H9 (cell line): ENCODE measurements at regions not wholly inside any gene's neighbourhood (a gene's known extent, or its start where the extent isn't known, plus 50 kb on each side); places are given as distances from the start of the nearest gene placed in this dataset.

Experiments used
- DNase-seq: peaks from one replicate; pipeline ENCODE4 v3.0.0-alpha.2; 2017
- H2AFZ ChIP-seq: one replicate; pipeline ENCODE4 v1.6.1; 2013; ENCODE audit warnings: mild to moderate bottlenecking, low read length, control low read depth, moderate library complexity
- H2AK5ac ChIP-seq: 2 replicates; pipeline ENCODE4 v1.6.1; 2013; ENCODE audit warnings: low read length, control low read depth, mixed read lengths; ENCODE audit not compliant: insufficient read length
- H2BK120ac ChIP-seq: one replicate; pipeline ENCODE4 v1.6.1; 2013; ENCODE audit warnings: low read depth, mild to moderate bottlenecking, low read length, control low read depth, inconsistent platforms; ENCODE audit not compliant: poor library complexity, severe bottlenecking
- H2BK12ac ChIP-seq: 2 replicates; pipeline ENCODE4 v1.6.1; 2013; ENCODE audit warnings: low read length, control low read depth, mixed read lengths, low read depth; ENCODE audit not compliant: insufficient read length
- H2BK15ac ChIP-seq: 2 replicates; pipeline ENCODE4 v1.6.1; 2013; ENCODE audit warnings: low read depth, low read length, control low read depth
- H2BK20ac ChIP-seq: one replicate; pipeline ENCODE4 v1.6.1; 2013; ENCODE audit warnings: low read depth, mild to moderate bottlenecking, low read length, control low read depth, inconsistent platforms; ENCODE audit not compliant: poor library complexity, severe bottlenecking
- H2BK5ac ChIP-seq: 2 replicates; pipeline ENCODE4 v1.6.1; 2013; ENCODE audit warnings: low read length, control low read depth, mixed read lengths; ENCODE audit not compliant: insufficient read length
- H3K14ac ChIP-seq: 2 replicates; pipeline ENCODE4 v1.6.1; 2013; ENCODE audit warnings: low read length, control low read depth; ENCODE audit not compliant: insufficient read depth
- H3K18ac ChIP-seq: 2 replicates; pipeline ENCODE4 v1.6.1; 2013; ENCODE audit warnings: low read depth, mild to moderate bottlenecking, mixed read lengths, low read length, control low read depth; ENCODE audit not compliant: insufficient read length
- H3K23ac ChIP-seq: 2 replicates; pipeline ENCODE4 v1.6.1; 2013; ENCODE audit warnings: low read length, control low read depth, mixed read lengths, low read depth; ENCODE audit not compliant: insufficient read length
- H3K23me2 ChIP-seq: 2 replicates; pipeline ENCODE4 v1.6.1; 2013; ENCODE audit warnings: low read depth, mild to moderate bottlenecking, mixed read lengths, low read length, control low read depth; ENCODE audit not compliant: insufficient read length, poor library complexity, severe bottlenecking
- H3K27ac ChIP-seq: 2 replicates; pipeline ENCODE4 v1.5.1; 2013; ENCODE audit warnings: low read length, control low read depth, mixed read lengths, low read depth; ENCODE audit not compliant: insufficient read length
- H3K27me3 ChIP-seq: 2 replicates; pipeline ENCODE4 v1.6.1; 2013; ENCODE audit warnings: low read length, control low read depth, inconsistent platforms; ENCODE audit not compliant: insufficient read depth
- H3K4ac ChIP-seq: 2 replicates; pipeline ENCODE4 v1.6.1; 2013; ENCODE audit warnings: low read depth, mild to moderate bottlenecking, control low read depth, inconsistent platforms, low read length, moderate library complexity
- H3K4me1 ChIP-seq: 2 replicates; pipeline ENCODE4 v1.6.1; 2013; ENCODE audit warnings: low read length, control low read depth, inconsistent platforms; ENCODE audit not compliant: insufficient read depth
- H3K4me2 ChIP-seq: 2 replicates; pipeline ENCODE4 v1.6.1; 2013; ENCODE audit warnings: low read length, control low read depth, mixed read lengths; ENCODE audit not compliant: insufficient read length, insufficient read depth
- H3K56ac ChIP-seq: 2 replicates; pipeline ENCODE4 v1.6.1; 2013; ENCODE audit warnings: low read depth, mild to moderate bottlenecking, mixed read lengths, low read length, control low read depth; ENCODE audit not compliant: insufficient read length
- H3K79me1 ChIP-seq: 2 replicates; pipeline ENCODE4 v1.6.1; 2013; ENCODE audit warnings: low read depth, mild to moderate bottlenecking, moderate library complexity, low read length, control low read depth, inconsistent platforms; ENCODE audit not compliant: insufficient read depth, poor library complexity, severe bottlenecking
- H3K79me2 ChIP-seq: 2 replicates; pipeline ENCODE4 v1.6.1; 2013; ENCODE audit warnings: low read length, control low read depth, inconsistent platforms; ENCODE audit not compliant: insufficient read depth
- H3K9ac ChIP-seq: 2 replicates; pipeline ENCODE4 v1.6.1; 2013; ENCODE audit warnings: low read length, control low read depth, mixed read lengths; ENCODE audit not compliant: insufficient read length; ENCODE audit errors: extremely low read depth
- H3K9me3 ChIP-seq: one replicate; pipeline ENCODE4 v1.6.1; 2013; ENCODE audit warnings: low read depth, low read length, inconsistent platforms; ENCODE audit not compliant: control insufficient read depth
- H3T11ph ChIP-seq: one replicate; pipeline ENCODE4 v1.6.1; 2013; ENCODE audit warnings: mild to moderate bottlenecking, low read length, control low read depth, inconsistent platforms
- H4K20me1 ChIP-seq: one replicate; pipeline ENCODE4 v1.6.1; 2013; ENCODE audit not compliant: control insufficient read depth, insufficient read length, insufficient read depth
- H4K5ac ChIP-seq: 2 replicates; pipeline ENCODE4 v1.6.1; 2013; ENCODE audit warnings: low read depth, mild to moderate bottlenecking, mixed read lengths, low read length, control low read depth; ENCODE audit not compliant: insufficient read length
- H4K8ac ChIP-seq: replicated peaks from 2 replicates; pipeline ENCODE4 v1.6.1; 2013; ENCODE audit warnings: low read length, control low read depth, mixed read lengths, low read depth; ENCODE audit not compliant: insufficient read length
- H4K91ac ChIP-seq: 2 replicates; pipeline ENCODE4 v1.6.1; 2013; ENCODE audit warnings: low read depth, mild to moderate bottlenecking, moderate library complexity, mixed read lengths, low read length, control low read depth; ENCODE audit not compliant: insufficient read length
- H3K27ac Mint-ChIP-seq, 3 experiments: 2 replicates in 2 of 3; 3 replicates in 1 of 3; pipeline ENCODE4 v1.8.0; 2020 to 2021; ENCODE audit warnings: mixed read lengths in 3 of 3, mild to moderate bottlenecking in 1 of 3, moderate library complexity in 1 of 3
- H3K27me3 Mint-ChIP-seq: 2 replicates; pipeline ENCODE4 v1.8.0; 2021; ENCODE audit warnings: low read depth, mild to moderate bottlenecking, moderate library complexity, mixed read lengths
- H3K36me3 Mint-ChIP-seq, 3 experiments: 2 replicates in 2 of 3; 3 replicates in 1 of 3; pipeline ENCODE4 v1.8.0; 2020 to 2021; ENCODE audit warnings: low read depth in 3 of 3, mixed read lengths in 3 of 3; ENCODE audit not compliant: insufficient read depth in 1 of 3
- H3K4me1 Mint-ChIP-seq, 2 experiments: 2 replicates each; pipeline ENCODE4 v1.8.0; 2020; ENCODE audit warnings: mixed read lengths in 2 of 2
- H3K4me3 Mint-ChIP-seq, 2 experiments: 2 replicates in 1 of 2; 3 replicates in 1 of 2; pipeline ENCODE4 v1.8.0; 2020 to 2021; ENCODE audit warnings: mild to moderate bottlenecking in 2 of 2, mixed read lengths in 2 of 2, moderate library complexity in 1 of 2
- H3K9me3 Mint-ChIP-seq, 2 experiments: 2 replicates in 1 of 2; 3 replicates in 1 of 2; pipeline ENCODE4 v1.8.0; 2020; ENCODE audit warnings: mild to moderate bottlenecking in 2 of 2, mixed read lengths in 2 of 2, moderate library complexity in 1 of 2
- CTCF ChIP-seq: fragments of 200-600 bp; sonication (generic); conservative IDR thresholded peaks from 3 replicates; pipeline ENCODE4 v1.8.0; 2021; ENCODE audit warnings: antibody characterized with exemption, mild to moderate bottlenecking
- WGBS: extraction: QIAGEN DNeasy Blood & Tissue Kit; methylation state at CpG from one replicate; pipeline ENCODE4 v1.1.7; 2013; ENCODE audit warnings: missing lambda C conversion rate, low lambda C conversion rate, mixed read lengths; ENCODE audit not compliant: insufficient read length; ENCODE audit errors: extremely low coverage; 5-methylcytosine and 5-hydroxymethylcytosine counted together

GRCh38 chr14:99015833-99016232 is 256.2 kb downstream of the BCL11B start:
- Histone ChIP-seq H3K9ac (no peak overlapping the region), H3K4ac (no peak overlapping the region), H2BK20ac (no peak overlapping the region), H2BK120ac (no peak overlapping the region), H3K4me1 (no peaks in the 10 kb centered on the region; the same call in 1 of the 2 replicates), H3K4me2 (no peak overlapping the region), H3K27ac (no peak overlapping the region), H3K18ac (no peak overlapping the region), H3K14ac (no peak overlapping the region), H3K23ac (no peak overlapping the region), H3K79me1 (no peaks in the 10 kb centered on the region), H2AFZ (no peak overlapping the region), H3K27me3 (no peaks in the 10 kb centered on the region), H4K5ac (no peak overlapping the region), H3K9me3 (no peaks in the 10 kb centered on the region), H3K23me2 (no peaks in the 10 kb centered on the region), H2BK15ac (no peak overlapping the region), H4K91ac (no peak overlapping the region), H3T11ph (no peak overlapping the region), H3K79me2 (no peaks in the 10 kb centered on the region), H2AK5ac (no peak overlapping the region), H2BK12ac (no peak overlapping the region), H2BK5ac (no peak overlapping the region), H4K20me1 (no peaks in the 10 kb centered on the region), H4K8ac (no peak overlapping the region), H3K56ac (no peak overlapping the region)
- Mint-ChIP-seq H3K4me1 (no peaks in the 10 kb centered on the region), H3K4me3 (no peak overlapping the region), H3K9me3 (peaks cover 7% of the 10 kb centered on the region in 2 experiments; a peak in 3 of 5 replicates), H3K27ac (no peak overlapping the region), H3K27me3 (no peaks in the 10 kb centered on the region; the same call in 1 of the 2 replicates), H3K36me3 (peaks cover 0 to 4% (median 0%) of the 10 kb centered on the region in 3 experiments; a peak in 3 of 7 replicates)
- no peak for TF ChIP-seq CTCF
- no CpG with 5 or more reads among the region's 14 CpGs for WGBS
- DNase-seq, result no peak
